ENCODE measurements at regions not wholly inside any gene's neighbourhood (a gene's known extent, or its start where the extent isn't known, plus 50 kb on each side); places are given as distances from the start of the nearest gene placed in this dataset.

GRCh38 chr9:106326493-106326892 is 536.5 kb upstream of the ZNF462 start:
- TF ChIP-seq CTCF (IDR thresholded peaks at IDR 0.05) (no peak), POLR2A (IDR thresholded peaks at IDR 0.05) (no peak)
